Kidney (tissue), 13 donors: ENCODE measurements at regions not wholly inside any gene's neighbourhood (a gene's known extent, or its start where the extent isn't known, plus 50 kb on each side); places are given as distances from the start of the nearest gene placed in this dataset.

Experiments used
- DNase-seq, 5 donors: peaks; one replicate each; pipeline ENCODE4 v3.0.0-alpha.2; 2013 to 2020
- FAIRE-seq: peaks from 2 replicates; lab custom pipeline; 2012; peaks lifted over from hg19 to GRCh38; lab: Jason Lieb, UNC
- H3K27ac ChIP-seq, 2 donors: one replicate each; pipeline ENCODE4 v1.7.0; 2013; ENCODE audit warnings: low read depth in 2 of 2, low read length in 2 of 2, inconsistent platforms in 1 of 2
- H3K27me3 ChIP-seq: one replicate; pipeline ENCODE4 v1.7.1; 2013; ENCODE audit warnings: low read length, inconsistent platforms; ENCODE audit not compliant: control insufficient read depth, insufficient read depth
- H3K36me3 ChIP-seq, 3 donors: one replicate each; pipeline versions ENCODE4 v1.7.0 to v1.7.1; 2013; ENCODE audit warnings: low read length in 3 of 3, control low read depth in 1 of 3, inconsistent platforms in 1 of 3; ENCODE audit not compliant: insufficient read depth in 3 of 3, control insufficient read depth in 2 of 3
- H3K4me1 ChIP-seq, 3 donors: one replicate each; pipeline versions ENCODE4 v1.7.0 to v1.7.1; 2013; ENCODE audit warnings: low read length in 3 of 3, inconsistent platforms in 1 of 3, low read depth in 1 of 3; ENCODE audit not compliant: control insufficient read depth in 2 of 3, insufficient read depth in 2 of 3
- H3K4me3 ChIP-seq, 3 donors: one replicate each; pipeline versions ENCODE4 v1.7.0 to v1.8.1; 2013; ENCODE audit warnings: low read length in 3 of 3, control low read depth in 1 of 3, inconsistent platforms in 1 of 3
- H3K9ac ChIP-seq, 3 donors: one replicate each; pipeline versions ENCODE4 v1.7.0 to v1.7.1; 2013; ENCODE audit warnings: low read length in 3 of 3, control low read depth in 1 of 3, inconsistent platforms in 1 of 3
- H3K9me3 ChIP-seq, 3 donors: one replicate each; pipeline versions ENCODE4 v1.7.0 to v1.7.1; 2013; ENCODE audit warnings: low read length in 3 of 3, control low read depth in 1 of 3, inconsistent platforms in 1 of 3; ENCODE audit not compliant: control insufficient read depth in 2 of 3, insufficient read depth in 1 of 3
- intact Hi-C: fragments of 100-400 bp; cut with DNase I; formaldehyde crosslinking; loops from one replicate; pipeline ENCODE4 v1.11.1; 2022
- TF ChIP-seq, protein P1 (sequence below): IDR thresholded peaks from 3 replicates; pipeline ENCODE4 v1.5.1; 2012; ENCODE audit warnings: mild to moderate bottlenecking, moderate library complexity, borderline replicate concordance; ENCODE audit not compliant: insufficient read depth; ENCODE audit errors: extremely low read depth
- donor health status: control.
- donor health status: control.
- donor health status: control.
- donor health status: control.
- donor health status: control.
- donor health status: DM: yes; HTN: yes; CAD: no.
- donor health status: Normal renal cell carcinoma (clear cell type).

GRCh38 chr1:234914606-234915290 is 213.9 kb downstream of the TOMM20 start:
- Histone ChIP-seq H3K4me1 (peaks cover 5 to 32% (median 18%) of the 10 kb centered on the region in 3 donors), H3K36me3 (no peaks in the 10 kb centered on the region), H3K27ac (no peak overlapping the region), H3K4me3 (no peak overlapping the region), H3K9me3 (no peaks in the 10 kb centered on the region), H3K27me3 (no peaks in the 10 kb centered on the region), H3K9ac (no peak overlapping the region)
- intact Hi-C loops = loop anchor here (5.0 to 10.0 kb wide), 2 partner anchors 163 to 300 kb away; partner anchors contain the start of gene IRF2BP2
- TF ChIP-seq, protein P1, sequence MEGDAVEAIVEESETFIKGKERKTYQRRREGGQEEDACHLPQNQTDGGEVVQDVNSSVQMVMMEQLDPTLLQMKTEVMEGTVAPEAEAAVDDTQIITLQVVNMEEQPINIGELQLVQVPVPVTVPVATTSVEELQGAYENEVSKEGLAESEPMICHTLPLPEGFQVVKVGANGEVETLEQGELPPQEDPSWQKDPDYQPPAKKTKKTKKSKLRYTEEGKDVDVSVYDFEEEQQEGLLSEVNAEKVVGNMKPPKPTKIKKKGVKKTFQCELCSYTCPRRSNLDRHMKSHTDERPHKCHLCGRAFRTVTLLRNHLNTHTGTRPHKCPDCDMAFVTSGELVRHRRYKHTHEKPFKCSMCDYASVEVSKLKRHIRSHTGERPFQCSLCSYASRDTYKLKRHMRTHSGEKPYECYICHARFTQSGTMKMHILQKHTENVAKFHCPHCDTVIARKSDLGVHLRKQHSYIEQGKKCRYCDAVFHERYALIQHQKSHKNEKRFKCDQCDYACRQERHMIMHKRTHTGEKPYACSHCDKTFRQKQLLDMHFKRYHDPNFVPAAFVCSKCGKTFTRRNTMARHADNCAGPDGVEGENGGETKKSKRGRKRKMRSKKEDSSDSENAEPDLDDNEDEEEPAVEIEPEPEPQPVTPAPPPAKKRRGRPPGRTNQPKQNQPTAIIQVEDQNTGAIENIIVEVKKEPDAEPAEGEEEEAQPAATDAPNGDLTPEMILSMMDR = no peak
- DNase-seq = peak in 1 of 5 donors; percentile 42
- FAIRE-seq = no peak

- DNase-seq = peak in 1 of 5 donors; percentile 20
- TF ChIP-seq, protein P1 = no peak
- peaks cover 0 to 25% (median 13%) of the 10 kb centered on the region in 3 donors for H3K4me1 ChIP-seq
- no peak overlapping the region for H3K27ac ChIP-seq
- H3K9ac ChIP-seq = no peak overlapping the region
- no peak overlapping the region for H3K4me3 ChIP-seq
- no peaks in the 10 kb centered on the region for H3K9me3 ChIP-seq
- intact Hi-C loops = loop anchor here (10.0 kb wide), 1 partner anchor 299 kb away; the partner anchor contains the start of gene IRF2BP2
- FAIRE-seq = no peak
- H3K27me3 ChIP-seq = no peaks in the 10 kb centered on the region
- H3K36me3 ChIP-seq = no peaks in the 10 kb centered on the region
These were observed 214.9 kb downstream of the TOMM20 start for GRCh38 chr1:234913771-234914170.

GRCh38 chr1:234913278-234913649 is 215.4 kb downstream of the TOMM20 start:
- TF ChIP-seq, protein P1 = no peak
- peak overlapping the region in 1 of 2 donors; percentile 39 for H3K27ac ChIP-seq
- no peaks in the 10 kb centered on the region for H3K9me3 ChIP-seq
- H3K9ac ChIP-seq = no peak overlapping the region
- no peaks in the 10 kb centered on the region for H3K36me3 ChIP-seq
- H3K4me3 ChIP-seq = no peak overlapping the region
- no peaks in the 10 kb centered on the region for H3K27me3 ChIP-seq
- peaks cover 2 to 25% (median 13%) of the 10 kb centered on the region in 3 donors for H3K4me1 ChIP-seq
- no peak for FAIRE-seq
- no peak for DNase-seq
- intact Hi-C loops = loop anchor here (10.0 kb wide), 1 partner anchor 298 kb away; the partner anchor contains the start of gene IRF2BP2
